ENCODE measurements at regions not wholly inside any gene's neighbourhood (a gene's known extent, or its start where the extent isn't known, plus 50 kb on each side); places are given as distances from the start of the nearest gene placed in this dataset.
A peak's percentile ranks its signal among the peaks of the same experiment; 100 is the strongest.

DNA sequence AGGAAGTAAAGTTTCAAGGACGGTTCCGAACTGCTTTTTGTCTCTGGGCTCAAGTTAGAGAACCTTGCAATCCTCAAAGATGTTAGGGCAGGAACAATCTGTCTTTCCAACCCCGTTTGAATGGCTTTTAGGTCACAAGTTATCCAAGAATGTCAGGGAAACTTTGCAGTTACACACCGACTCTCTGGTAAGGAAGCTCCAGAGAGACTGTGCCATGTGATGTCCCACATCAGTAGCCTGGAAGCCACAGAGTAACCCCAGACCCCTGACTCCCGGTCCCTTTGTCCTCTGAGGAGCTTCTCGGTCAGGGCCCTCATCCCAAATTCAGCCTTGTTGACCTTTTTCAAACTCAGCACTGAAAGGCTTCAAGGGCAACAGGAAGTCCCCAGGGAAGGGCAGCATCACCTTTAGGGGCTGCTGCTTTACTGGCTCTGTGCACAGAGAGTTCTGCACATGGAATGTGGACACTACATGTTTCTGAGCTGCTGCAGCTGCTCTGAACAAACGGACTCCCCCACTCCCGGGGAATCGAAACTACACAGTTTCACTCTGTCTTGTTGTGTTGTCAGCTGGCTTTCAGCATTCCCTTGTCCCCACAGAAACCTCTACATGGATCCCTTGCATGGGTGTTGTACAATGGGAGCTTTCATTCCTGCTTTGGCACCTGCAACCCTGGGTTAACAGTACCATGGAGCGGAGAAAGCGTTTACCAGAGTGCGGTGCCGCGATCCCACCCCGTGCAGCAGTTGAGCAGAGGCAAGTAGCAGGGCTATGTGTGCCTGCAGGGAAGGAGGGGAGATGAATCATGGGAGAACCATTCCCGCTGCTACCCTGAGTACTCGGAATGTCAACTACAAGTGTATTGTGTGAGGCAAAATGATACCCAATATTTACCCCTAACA lies 408.2 kb upstream of the THBS1 start:
- Histone ChIP-seq H3K27ac (ENCODE audit: low read length) (peak overlapping the region; percentile 82), H3K9me3 (ENCODE audit: control insufficient read depth in 1 of 2, low read length in 2 of 2) (no peaks in the 10 kb centered on the region), H3K36me3 (ENCODE audit: control insufficient read depth in 1 of 2, insufficient read depth in 2 of 2, low read length in 2 of 2) (no peaks in the 10 kb centered on the region), H3K27me3 (ENCODE audit: low read depth, low read length) (no peaks in the 10 kb centered on the region), H3K4me1 (ENCODE audit: control insufficient read depth in 1 of 2, insufficient read depth in 2 of 2, low read length in 2 of 2) (peaks cover 6 to 7% of the 10 kb centered on the region in 2 donors), H3K4me3 (ENCODE audit: low read depth in 1 of 2, low read length in 2 of 2) (peak overlapping the region; percentile 23 to 24)

- H3K36me3 ChIP-seq (ENCODE audit: control insufficient read depth in 1 of 2, insufficient read depth in 2 of 2, low read length in 2 of 2) = no peaks in the 10 kb centered on the region
- H3K9me3 ChIP-seq (ENCODE audit: control insufficient read depth in 1 of 2, low read length in 2 of 2) = no peaks in the 10 kb centered on the region
- peaks cover 6 to 7% of the 10 kb centered on the region in 2 donors for H3K4me1 ChIP-seq (ENCODE audit: control insufficient read depth in 1 of 2, insufficient read depth in 2 of 2, low read length in 2 of 2)
- H3K27me3 ChIP-seq (ENCODE audit: low read depth, low read length) = no peaks in the 10 kb centered on the region
- peak overlapping the region; percentile 82 for H3K27ac ChIP-seq (ENCODE audit: low read length)
- H3K4me3 ChIP-seq (ENCODE audit: low read depth in 1 of 2, low read length in 2 of 2) = peak overlapping the region in 1 of 2 donors; percentile 23
Measured at GRCh38 chr15:39173426-39173825, 407.5 kb upstream of the THBS1 start.

DNA sequence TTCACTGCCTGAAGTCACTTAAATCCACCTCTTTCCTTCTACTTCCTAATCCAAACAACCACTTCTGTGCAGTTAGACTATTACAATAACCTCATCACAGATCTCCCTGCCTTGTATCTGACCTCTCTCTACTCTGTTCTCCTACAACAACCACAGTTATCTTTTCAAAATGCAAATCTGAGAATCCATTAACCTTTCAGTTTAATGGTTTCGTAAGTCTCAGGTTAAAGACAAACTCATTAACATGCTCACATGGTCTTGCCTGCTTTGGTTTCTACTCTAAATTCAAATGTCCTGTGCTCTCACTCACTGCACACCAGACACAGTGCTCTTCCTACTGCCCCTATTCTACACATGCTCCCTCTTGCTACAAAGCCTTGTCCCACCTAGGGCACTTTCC lies 406.5 kb upstream of the THBS1 start:
- no peaks in the 10 kb centered on the region for H3K9me3 ChIP-seq (ENCODE audit: control insufficient read depth in 1 of 2, low read length in 2 of 2)
- peaks cover 6 to 7% of the 10 kb centered on the region in 2 donors for H3K4me1 ChIP-seq (ENCODE audit: control insufficient read depth in 1 of 2, insufficient read depth in 2 of 2, low read length in 2 of 2)
- no peak overlapping the region for H3K27ac ChIP-seq (ENCODE audit: low read length)
- H3K4me3 ChIP-seq (ENCODE audit: low read depth in 1 of 2, low read length in 2 of 2) = no peak overlapping the region
- H3K27me3 ChIP-seq (ENCODE audit: low read depth, low read length) = no peaks in the 10 kb centered on the region
- H3K36me3 ChIP-seq (ENCODE audit: control insufficient read depth in 1 of 2, insufficient read depth in 2 of 2, low read length in 2 of 2) = no peaks in the 10 kb centered on the region

- H3K9me3 ChIP-seq (ENCODE audit: control insufficient read depth in 1 of 2, low read length in 2 of 2) = no peaks in the 10 kb centered on the region
- no peaks in the 10 kb centered on the region for H3K27me3 ChIP-seq (ENCODE audit: low read depth, low read length)
- no peak overlapping the region for H3K27ac ChIP-seq (ENCODE audit: low read length)
- peaks cover 6 to 12% of the 10 kb centered on the region in 2 donors for H3K4me1 ChIP-seq (ENCODE audit: control insufficient read depth in 1 of 2, insufficient read depth in 2 of 2, low read length in 2 of 2)
- no peaks in the 10 kb centered on the region for H3K36me3 ChIP-seq (ENCODE audit: control insufficient read depth in 1 of 2, insufficient read depth in 2 of 2, low read length in 2 of 2)
- no peak overlapping the region for H3K4me3 ChIP-seq (ENCODE audit: low read depth in 1 of 2, low read length in 2 of 2)
Measured at GRCh38 chr15:39176030-39176429, 404.8 kb upstream of the THBS1 start.

DNA sequence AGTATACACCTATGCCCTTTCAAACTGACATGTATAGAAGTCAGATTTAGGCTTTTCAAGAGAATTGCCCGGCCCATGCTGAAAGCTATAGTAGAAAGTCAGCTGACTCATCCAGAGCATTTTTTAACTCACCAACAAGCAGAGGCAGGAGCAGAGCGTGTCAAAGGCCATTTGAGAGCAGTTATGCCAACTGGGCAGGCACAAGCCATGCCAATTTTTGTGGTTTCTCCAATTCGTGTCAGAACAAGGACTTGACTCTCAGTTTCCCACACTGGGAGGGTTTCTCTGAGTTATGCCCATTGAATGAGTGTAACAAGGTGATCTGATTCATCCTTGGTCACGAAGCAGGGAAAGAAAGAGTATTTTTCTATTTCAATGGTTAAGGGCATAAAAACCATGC lies 403.3 kb upstream of the THBS1 start:
- no peaks in the 10 kb centered on the region for H3K27me3 ChIP-seq (ENCODE audit: low read depth, low read length)
- no peak overlapping the region for H3K27ac ChIP-seq (ENCODE audit: low read length)
- H3K36me3 ChIP-seq (ENCODE audit: control insufficient read depth in 1 of 2, insufficient read depth in 2 of 2, low read length in 2 of 2) = no peaks in the 10 kb centered on the region
- no peak overlapping the region for H3K4me3 ChIP-seq (ENCODE audit: low read depth in 1 of 2, low read length in 2 of 2)
- H3K4me1 ChIP-seq (ENCODE audit: control insufficient read depth in 1 of 2, insufficient read depth in 2 of 2, low read length in 2 of 2) = peaks cover 2 to 18% of the 10 kb centered on the region in 2 donors
- no peaks in the 10 kb centered on the region for H3K9me3 ChIP-seq (ENCODE audit: control insufficient read depth in 1 of 2, low read length in 2 of 2)

GRCh38 chr15:39180030-39180429 lies 400.8 kb upstream of the THBS1 start:
- no peak overlapping the region for H3K27ac ChIP-seq (ENCODE audit: low read length)
- no peaks in the 10 kb centered on the region for H3K27me3 ChIP-seq (ENCODE audit: low read depth, low read length)
- no peaks in the 10 kb centered on the region for H3K36me3 ChIP-seq (ENCODE audit: control insufficient read depth in 1 of 2, insufficient read depth in 2 of 2, low read length in 2 of 2)
- H3K9me3 ChIP-seq (ENCODE audit: control insufficient read depth in 1 of 2, low read length in 2 of 2) = no peaks in the 10 kb centered on the region
- H3K4me1 ChIP-seq (ENCODE audit: control insufficient read depth in 1 of 2, insufficient read depth in 2 of 2, low read length in 2 of 2) = peaks cover 0 to 18% of the 10 kb centered on the region in 2 donors
- no peak overlapping the region for H3K4me3 ChIP-seq (ENCODE audit: low read depth in 1 of 2, low read length in 2 of 2)

- H3K4me1 ChIP-seq (ENCODE audit: control insufficient read depth in 1 of 2, insufficient read depth in 2 of 2, low read length in 2 of 2) = peaks cover 0 to 18% of the 10 kb centered on the region in 2 donors
Measured at GRCh38 chr15:39180483-39180933, 400.4 kb upstream of the THBS1 start.

GRCh38 chr15:39181056-39181747 lies 399.7 kb upstream of the THBS1 start:
- Histone ChIP-seq H3K36me3 (ENCODE audit: control insufficient read depth in 1 of 2, insufficient read depth in 2 of 2, low read length in 2 of 2) (no peaks in the 10 kb centered on the region), H3K4me3 (ENCODE audit: low read depth in 1 of 2, low read length in 2 of 2) (no peak overlapping the region), H3K27ac (ENCODE audit: low read length) (no peak overlapping the region), H3K9me3 (ENCODE audit: control insufficient read depth in 1 of 2, low read length in 2 of 2) (no peaks in the 10 kb centered on the region), H3K27me3 (ENCODE audit: low read depth, low read length) (no peaks in the 10 kb centered on the region), H3K4me1 (ENCODE audit: control insufficient read depth in 1 of 2, insufficient read depth in 2 of 2, low read length in 2 of 2) (peaks cover 0 to 18% of the 10 kb centered on the region in 2 donors)

More at GRCh38 chr15:39180483-39180933, 400.4 kb upstream of the THBS1 start:
- no peaks in the 10 kb centered on the region for H3K27me3 ChIP-seq (ENCODE audit: low read depth, low read length)
- no peak overlapping the region for H3K4me3 ChIP-seq (ENCODE audit: low read depth in 1 of 2, low read length in 2 of 2)
- H3K27ac ChIP-seq (ENCODE audit: low read length) = no peak overlapping the region
- H3K36me3 ChIP-seq (ENCODE audit: control insufficient read depth in 1 of 2, insufficient read depth in 2 of 2, low read length in 2 of 2) = no peaks in the 10 kb centered on the region
- H3K9me3 ChIP-seq (ENCODE audit: control insufficient read depth in 1 of 2, low read length in 2 of 2) = no peaks in the 10 kb centered on the region

- no peak overlapping the region for H3K27ac ChIP-seq (ENCODE audit: low read length)
- no peaks in the 10 kb centered on the region for H3K9me3 ChIP-seq (ENCODE audit: control insufficient read depth in 1 of 2, low read length in 2 of 2)
- H3K27me3 ChIP-seq (ENCODE audit: low read depth, low read length) = no peaks in the 10 kb centered on the region
- no peaks in the 10 kb centered on the region for H3K36me3 ChIP-seq (ENCODE audit: control insufficient read depth in 1 of 2, insufficient read depth in 2 of 2, low read length in 2 of 2)
- H3K4me1 ChIP-seq (ENCODE audit: control insufficient read depth in 1 of 2, insufficient read depth in 2 of 2, low read length in 2 of 2) = peaks cover 0 to 18% of the 10 kb centered on the region in 2 donors
- no peak overlapping the region for H3K4me3 ChIP-seq (ENCODE audit: low read depth in 1 of 2, low read length in 2 of 2)
Measured at GRCh38 chr15:39181940-39182339, 398.9 kb upstream of the THBS1 start.

GRCh38 chr15:39183164-39183881 lies 397.6 kb upstream of the THBS1 start:
- Histone ChIP-seq H3K9me3 (ENCODE audit: control insufficient read depth in 1 of 2, low read length in 2 of 2) (no peaks in the 10 kb centered on the region), H3K27me3 (ENCODE audit: low read depth, low read length) (no peaks in the 10 kb centered on the region), H3K4me1 (ENCODE audit: control insufficient read depth in 1 of 2, insufficient read depth in 2 of 2, low read length in 2 of 2) (peaks cover 0 to 18% of the 10 kb centered on the region in 2 donors), H3K36me3 (ENCODE audit: control insufficient read depth in 1 of 2, insufficient read depth in 2 of 2, low read length in 2 of 2) (no peaks in the 10 kb centered on the region), H3K27ac (ENCODE audit: low read length) (no peak overlapping the region), H3K4me3 (ENCODE audit: low read depth in 1 of 2, low read length in 2 of 2) (no peak overlapping the region)

Measured in muscle layer of duodenum (tissue), 2 donors.